ENCODE measurements at regions not wholly inside any gene's neighbourhood (a gene's known extent, or its start where the extent isn't known, plus 50 kb on each side); places are given as distances from the start of the nearest gene placed in this dataset.

DNA sequence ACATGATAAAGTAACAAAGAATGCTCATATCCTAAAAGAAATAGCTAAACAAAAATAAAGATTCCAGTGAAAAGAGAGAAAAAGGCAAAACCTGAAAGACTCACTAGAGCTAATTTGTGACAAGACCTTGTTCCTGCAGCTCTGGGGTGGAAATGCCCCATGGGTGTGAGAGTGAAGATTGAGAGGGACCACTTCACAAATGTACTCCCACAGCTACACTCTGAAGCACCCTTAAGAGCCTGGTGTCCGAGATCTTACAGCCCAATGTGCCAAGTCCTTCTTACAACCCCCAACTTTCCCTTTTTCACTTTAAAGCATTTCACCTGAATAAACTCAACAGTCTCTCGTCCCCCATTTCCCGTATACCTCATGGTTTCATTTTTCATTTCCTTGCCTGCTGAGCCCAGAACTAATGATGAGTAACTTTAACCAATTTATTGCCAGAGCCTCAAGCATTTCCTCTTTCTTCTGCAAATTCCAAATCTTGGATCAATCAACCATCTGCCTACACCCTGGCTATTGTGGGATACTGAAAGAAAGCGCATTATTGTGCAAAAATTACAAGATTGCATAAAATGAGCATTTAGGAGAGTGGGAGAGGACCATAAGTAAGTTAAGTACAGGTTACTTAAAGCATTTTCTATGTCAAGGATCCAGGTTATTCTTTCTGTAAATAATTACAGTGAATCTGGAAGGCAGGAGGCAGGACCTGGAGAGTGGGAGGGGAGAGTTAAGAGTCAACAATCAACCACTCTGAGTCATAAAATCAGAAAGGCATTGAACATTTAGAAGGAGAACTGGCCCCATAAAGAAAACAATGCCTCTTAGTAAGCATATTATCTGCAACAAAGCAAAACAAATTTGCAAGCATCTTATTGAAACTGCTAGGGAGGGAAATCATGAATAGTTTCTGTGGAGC lies 804.4 kb upstream of the CELF4 start:
- Histone ChIP-seq H3F3A (replicated peaks; ENCODE audit: low read depth) (no peaks in the 10 kb centered on the region), H3K36me3 (ENCODE audit: insufficient read depth) (no peaks in the 10 kb centered on the region), H2AFZ (peak overlapping the region; percentile 64; the same call in 1 of the 2 replicates), H3K4me3 (no peak overlapping the region), H3K4me2 (peak overlapping the region; percentile 60; the same call in 1 of the 2 replicates), H4K20me1 (replicated peaks; ENCODE audit: insufficient read depth) (no peaks in the 10 kb centered on the region), H3K27ac (ENCODE audit: low read depth) (no peak overlapping the region), H3K79me2 (replicated peaks; ENCODE audit: insufficient read depth) (no peaks in the 10 kb centered on the region), H3K4me1 (ENCODE audit: insufficient read depth) (peaks cover 13% of the 10 kb centered on the region), H3K9me2 (ENCODE audit: insufficient read depth) (no peaks in the 10 kb centered on the region; the same call in 1 of the 2 replicates), H3K27me3 (ENCODE audit: insufficient read depth) (no peaks in the 10 kb centered on the region)
- Mint-ChIP-seq H3K4me3 (no peak overlapping the region), H3K36me3 (ENCODE audit: low read depth) (no peaks in the 10 kb centered on the region), H3K27me3 (ENCODE audit: insufficient read depth, low read depth, poor library complexity) (no peaks in the 10 kb centered on the region), H3K9me3 (no peaks in the 10 kb centered on the region), H3K27ac (no peak overlapping the region), H3K4me1 (peaks cover 14% of the 10 kb centered on the region)
- DNase-seq (ENCODE audit: low spot score): no peak
- ATAC-seq: no peak
- TF ChIP-seq NANOG (IDR thresholded peaks at IDR 0.05; ENCODE audit: borderline replicate concordance) (no peak), STAT1 (IDR thresholded peaks at IDR 0.05; ENCODE audit: unreplicated experiment) (no peak), ETS1 (IDR thresholded peaks at IDR 0.05) (no peak), CREB1 (CRISPR knock-in tag; IDR thresholded peaks at IDR 0.05; ENCODE audit: low read depth) (no peak), ZNF114 (CRISPR knock-in tag; IDR thresholded peaks at IDR 0.05) (no peak), CTCF (conservative IDR thresholded peaks at IDR 0.05; ENCODE audit: low read depth in 2 of 2) (no peak), ZNF331 (CRISPR knock-in tag; IDR thresholded peaks at IDR 0.05; ENCODE audit: low read depth) (no peak), JUNB (IDR thresholded peaks at IDR 0.05; ENCODE audit: unreplicated experiment) (no peak), EZH2 (IDR thresholded peaks at IDR 0.05; ENCODE audit: low read depth, unreplicated experiment) (no peak), POLR2AphosphoS5 (IDR thresholded peaks at IDR 0.05; ENCODE audit: low read depth) (no peak), EZH2phosphoT487 (IDR thresholded peaks at IDR 0.05; ENCODE audit: unreplicated experiment) (no peak)
- TF ChIP-seq, protein P1, sequence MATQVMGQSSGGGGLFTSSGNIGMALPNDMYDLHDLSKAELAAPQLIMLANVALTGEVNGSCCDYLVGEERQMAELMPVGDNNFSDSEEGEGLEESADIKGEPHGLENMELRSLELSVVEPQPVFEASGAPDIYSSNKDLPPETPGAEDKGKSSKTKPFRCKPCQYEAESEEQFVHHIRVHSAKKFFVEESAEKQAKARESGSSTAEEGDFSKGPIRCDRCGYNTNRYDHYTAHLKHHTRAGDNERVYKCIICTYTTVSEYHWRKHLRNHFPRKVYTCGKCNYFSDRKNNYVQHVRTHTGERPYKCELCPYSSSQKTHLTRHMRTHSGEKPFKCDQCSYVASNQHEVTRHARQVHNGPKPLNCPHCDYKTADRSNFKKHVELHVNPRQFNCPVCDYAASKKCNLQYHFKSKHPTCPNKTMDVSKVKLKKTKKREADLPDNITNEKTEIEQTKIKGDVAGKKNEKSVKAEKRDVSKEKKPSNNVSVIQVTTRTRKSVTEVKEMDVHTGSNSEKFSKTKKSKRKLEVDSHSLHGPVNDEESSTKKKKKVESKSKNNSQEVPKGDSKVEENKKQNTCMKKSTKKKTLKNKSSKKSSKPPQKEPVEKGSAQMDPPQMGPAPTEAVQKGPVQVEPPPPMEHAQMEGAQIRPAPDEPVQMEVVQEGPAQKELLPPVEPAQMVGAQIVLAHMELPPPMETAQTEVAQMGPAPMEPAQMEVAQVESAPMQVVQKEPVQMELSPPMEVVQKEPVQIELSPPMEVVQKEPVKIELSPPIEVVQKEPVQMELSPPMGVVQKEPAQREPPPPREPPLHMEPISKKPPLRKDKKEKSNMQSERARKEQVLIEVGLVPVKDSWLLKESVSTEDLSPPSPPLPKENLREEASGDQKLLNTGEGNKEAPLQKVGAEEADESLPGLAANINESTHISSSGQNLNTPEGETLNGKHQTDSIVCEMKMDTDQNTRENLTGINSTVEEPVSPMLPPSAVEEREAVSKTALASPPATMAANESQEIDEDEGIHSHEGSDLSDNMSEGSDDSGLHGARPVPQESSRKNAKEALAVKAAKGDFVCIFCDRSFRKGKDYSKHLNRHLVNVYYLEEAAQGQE (IDR thresholded peaks at IDR 0.05; ENCODE audit: unreplicated experiment): no peak
- TF ChIP-seq, protein P2, sequence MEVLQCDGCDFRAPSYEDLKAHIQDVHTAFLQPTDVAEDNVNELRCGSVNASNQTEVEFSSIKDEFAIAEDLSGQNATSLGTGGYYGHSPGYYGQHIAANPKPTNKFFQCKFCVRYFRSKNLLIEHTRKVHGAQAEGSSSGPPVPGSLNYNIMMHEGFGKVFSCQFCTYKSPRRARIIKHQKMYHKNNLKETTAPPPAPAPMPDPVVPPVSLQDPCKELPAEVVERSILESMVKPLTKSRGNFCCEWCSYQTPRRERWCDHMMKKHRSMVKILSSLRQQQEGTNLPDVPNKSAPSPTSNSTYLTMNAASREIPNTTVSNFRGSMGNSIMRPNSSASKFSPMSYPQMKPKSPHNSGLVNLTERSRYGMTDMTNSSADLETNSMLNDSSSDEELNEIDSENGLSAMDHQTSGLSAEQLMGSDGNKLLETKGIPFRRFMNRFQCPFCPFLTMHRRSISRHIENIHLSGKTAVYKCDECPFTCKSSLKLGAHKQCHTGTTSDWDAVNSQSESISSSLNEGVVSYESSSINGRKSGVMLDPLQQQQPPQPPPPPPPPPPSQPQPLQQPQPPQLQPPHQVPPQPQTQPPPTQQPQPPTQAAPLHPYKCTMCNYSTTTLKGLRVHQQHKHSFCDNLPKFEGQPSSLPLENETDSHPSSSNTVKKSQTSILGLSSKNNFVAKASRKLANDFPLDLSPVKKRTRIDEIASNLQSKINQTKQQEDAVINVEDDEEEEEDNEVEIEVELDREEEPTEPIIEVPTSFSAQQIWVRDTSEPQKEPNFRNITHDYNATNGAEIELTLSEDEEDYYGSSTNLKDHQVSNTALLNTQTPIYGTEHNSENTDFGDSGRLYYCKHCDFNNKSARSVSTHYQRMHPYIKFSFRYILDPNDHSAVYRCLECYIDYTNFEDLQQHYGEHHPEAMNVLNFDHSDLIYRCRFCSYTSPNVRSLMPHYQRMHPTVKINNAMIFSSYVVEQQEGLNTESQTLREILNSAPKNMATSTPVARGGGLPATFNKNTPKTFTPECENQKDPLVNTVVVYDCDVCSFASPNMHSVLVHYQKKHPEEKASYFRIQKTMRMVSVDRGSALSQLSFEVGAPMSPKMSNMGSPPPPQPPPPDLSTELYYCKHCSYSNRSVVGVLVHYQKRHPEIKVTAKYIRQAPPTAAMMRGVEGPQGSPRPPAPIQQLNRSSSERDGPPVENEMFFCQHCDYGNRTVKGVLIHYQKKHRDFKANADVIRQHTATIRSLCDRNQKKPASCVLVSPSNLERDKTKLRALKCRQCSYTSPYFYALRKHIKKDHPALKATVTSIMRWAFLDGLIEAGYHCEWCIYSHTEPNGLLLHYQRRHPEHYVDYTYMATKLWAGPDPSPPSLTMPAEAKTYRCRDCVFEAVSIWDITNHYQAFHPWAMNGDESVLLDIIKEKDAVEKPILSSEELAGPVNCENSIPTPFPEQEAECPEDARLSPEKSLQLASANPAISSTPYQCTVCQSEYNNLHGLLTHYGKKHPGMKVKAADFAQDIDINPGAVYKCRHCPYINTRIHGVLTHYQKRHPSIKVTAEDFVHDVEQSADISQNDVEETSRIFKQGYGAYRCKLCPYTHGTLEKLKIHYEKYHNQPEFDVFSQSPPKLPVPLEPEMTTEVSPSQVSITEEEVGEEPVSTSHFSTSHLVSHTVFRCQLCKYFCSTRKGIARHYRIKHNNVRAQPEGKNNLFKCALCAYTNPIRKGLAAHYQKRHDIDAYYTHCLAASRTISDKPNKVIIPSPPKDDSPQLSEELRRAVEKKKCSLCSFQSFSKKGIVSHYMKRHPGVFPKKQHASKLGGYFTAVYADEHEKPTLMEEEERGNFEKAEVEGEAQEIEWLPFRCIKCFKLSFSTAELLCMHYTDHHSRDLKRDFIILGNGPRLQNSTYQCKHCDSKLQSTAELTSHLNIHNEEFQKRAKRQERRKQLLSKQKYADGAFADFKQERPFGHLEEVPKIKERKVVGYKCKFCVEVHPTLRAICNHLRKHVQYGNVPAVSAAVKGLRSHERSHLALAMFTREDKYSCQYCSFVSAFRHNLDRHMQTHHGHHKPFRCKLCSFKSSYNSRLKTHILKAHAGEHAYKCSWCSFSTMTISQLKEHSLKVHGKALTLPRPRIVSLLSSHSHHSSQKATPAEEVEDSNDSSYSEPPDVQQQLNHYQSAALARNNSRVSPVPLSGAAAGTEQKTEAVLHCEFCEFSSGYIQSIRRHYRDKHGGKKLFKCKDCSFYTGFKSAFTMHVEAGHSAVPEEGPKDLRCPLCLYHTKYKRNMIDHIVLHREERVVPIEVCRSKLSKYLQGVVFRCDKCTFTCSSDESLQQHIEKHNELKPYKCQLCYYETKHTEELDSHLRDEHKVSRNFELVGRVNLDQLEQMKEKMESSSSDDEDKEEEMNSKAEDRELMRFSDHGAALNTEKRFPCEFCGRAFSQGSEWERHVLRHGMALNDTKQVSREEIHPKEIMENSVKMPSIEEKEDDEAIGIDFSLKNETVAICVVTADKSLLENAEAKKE (CRISPR knock-in tag; IDR thresholded peaks at IDR 0.05): no peak

Measured in GM23338 (cell line).